Astrocyte (in vitro differentiated cells and primary cell): ENCODE measurements at regions not wholly inside any gene's neighbourhood (a gene's known extent, or its start where the extent isn't known, plus 50 kb on each side); places are given as distances from the start of the nearest gene placed in this dataset.

Experiments
- EZH2 ChIP-seq: IDR thresholded peaks from 2 replicates; pipeline ENCODE4 v1.6.1; 2012; ENCODE audit warnings: mild to moderate bottlenecking, low read length, inconsistent platforms; ENCODE audit not compliant: insufficient read depth
- TF ChIP-seq, protein P1 (sequence below): IDR thresholded peaks from 2 replicates; pipeline ENCODE4 v1.5.1; 2011; ENCODE audit warnings: low read depth, mild to moderate bottlenecking, inconsistent platforms, low read length, moderate library complexity; ENCODE audit not compliant: insufficient read depth

GRCh38 chr5:24407466-24407865 is 237.3 kb downstream of the CDH10 start:
- TF ChIP-seq, protein P1, sequence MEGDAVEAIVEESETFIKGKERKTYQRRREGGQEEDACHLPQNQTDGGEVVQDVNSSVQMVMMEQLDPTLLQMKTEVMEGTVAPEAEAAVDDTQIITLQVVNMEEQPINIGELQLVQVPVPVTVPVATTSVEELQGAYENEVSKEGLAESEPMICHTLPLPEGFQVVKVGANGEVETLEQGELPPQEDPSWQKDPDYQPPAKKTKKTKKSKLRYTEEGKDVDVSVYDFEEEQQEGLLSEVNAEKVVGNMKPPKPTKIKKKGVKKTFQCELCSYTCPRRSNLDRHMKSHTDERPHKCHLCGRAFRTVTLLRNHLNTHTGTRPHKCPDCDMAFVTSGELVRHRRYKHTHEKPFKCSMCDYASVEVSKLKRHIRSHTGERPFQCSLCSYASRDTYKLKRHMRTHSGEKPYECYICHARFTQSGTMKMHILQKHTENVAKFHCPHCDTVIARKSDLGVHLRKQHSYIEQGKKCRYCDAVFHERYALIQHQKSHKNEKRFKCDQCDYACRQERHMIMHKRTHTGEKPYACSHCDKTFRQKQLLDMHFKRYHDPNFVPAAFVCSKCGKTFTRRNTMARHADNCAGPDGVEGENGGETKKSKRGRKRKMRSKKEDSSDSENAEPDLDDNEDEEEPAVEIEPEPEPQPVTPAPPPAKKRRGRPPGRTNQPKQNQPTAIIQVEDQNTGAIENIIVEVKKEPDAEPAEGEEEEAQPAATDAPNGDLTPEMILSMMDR, result no peak
- no peak for TF ChIP-seq EZH2
